ENCODE measurements at regions not wholly inside any gene's neighbourhood (a gene's known extent, or its start where the extent isn't known, plus 50 kb on each side); places are given as distances from the start of the nearest gene placed in this dataset.

DNA sequence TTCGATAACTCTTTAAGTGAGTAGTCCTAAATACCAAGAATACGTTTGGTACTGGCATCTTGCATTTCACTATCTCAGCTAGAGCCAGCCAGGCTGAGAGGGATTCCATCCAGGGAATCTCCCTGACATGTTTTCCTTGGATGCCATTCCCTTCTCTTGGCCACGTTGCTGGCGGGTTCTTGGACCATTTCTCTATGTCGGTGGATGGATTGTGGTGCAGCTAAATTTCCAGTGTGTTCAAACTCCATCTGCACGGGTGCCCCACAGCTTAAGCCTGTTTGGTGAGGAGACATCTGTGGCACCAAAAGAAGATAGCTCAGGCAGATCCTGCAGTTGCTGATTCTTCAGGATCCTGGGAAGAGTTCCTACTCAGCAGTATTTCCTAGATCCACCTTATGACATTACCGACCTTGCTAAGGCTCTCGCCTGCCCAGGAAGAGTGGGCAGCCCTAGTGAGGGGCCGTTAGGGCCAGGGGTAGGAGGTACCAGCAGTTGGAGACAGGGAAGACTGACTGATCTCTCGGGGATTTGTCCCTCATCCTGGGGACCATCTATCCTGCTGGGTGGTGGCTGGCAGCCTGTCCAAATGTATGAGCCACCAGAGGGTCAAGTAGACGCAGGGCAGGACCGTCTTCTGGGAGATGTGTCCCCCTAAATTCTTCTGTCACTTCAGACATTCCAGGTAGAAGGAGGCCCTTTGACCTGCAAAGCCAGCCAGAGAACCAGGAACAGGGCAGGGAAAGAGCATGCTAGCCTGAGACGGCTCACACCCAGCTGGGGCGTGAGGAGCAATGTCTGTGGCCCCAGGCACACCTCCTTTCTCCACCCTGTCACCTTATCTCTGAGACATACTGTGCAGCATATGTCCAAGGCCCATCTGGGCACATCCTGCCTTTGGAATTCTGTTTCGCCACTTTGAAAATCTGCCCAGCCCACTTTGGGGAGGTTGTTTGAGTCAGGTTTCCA is 72.6 kb upstream of the CAPRIN2 start:
- DNase-seq (ENCODE audit: low read depth): no peak

DNA sequence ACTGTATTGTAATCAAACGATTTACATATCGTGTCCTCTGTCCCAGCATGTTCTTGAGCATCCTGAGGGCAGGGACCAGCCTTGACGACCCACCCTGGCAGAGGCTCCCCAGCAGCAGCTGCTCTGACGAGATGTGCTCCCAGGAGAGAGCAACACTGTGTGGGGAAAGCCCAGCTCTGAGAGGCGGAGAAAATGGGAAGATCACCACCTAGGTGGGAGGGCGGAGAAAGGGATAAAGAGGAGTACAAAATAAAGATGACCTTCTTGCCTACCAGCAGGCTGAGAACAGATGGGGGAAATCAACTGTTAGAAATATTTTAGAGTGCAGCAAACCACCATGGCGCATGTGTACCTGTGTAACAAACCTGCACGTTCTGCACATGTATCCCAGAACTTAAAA is 71.5 kb upstream of the CAPRIN2 start:
- DNase-seq (ENCODE audit: low read depth): no peak

DNA sequence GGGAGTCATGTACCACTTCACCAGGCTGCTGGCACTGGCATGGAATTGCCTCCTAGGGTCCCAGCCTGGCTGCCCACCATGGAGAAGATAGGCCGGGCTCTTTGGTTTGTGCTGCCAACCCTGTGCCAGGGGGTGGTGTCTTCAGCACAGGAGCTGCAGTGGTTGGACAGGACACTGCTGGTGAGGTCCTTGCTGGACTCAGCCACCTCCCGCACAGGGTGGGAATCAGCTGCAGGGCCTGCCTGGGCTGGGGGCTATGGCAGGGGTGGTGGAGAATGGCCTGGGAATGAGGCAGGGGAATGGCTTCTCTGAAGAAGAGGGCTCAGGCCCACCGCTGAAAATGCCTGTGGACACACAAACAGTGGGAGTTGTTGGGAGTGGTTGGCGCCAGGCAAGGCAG is 70.6 kb upstream of the CAPRIN2 start:
- DNase-seq (ENCODE audit: low read depth): no peak

DNA sequence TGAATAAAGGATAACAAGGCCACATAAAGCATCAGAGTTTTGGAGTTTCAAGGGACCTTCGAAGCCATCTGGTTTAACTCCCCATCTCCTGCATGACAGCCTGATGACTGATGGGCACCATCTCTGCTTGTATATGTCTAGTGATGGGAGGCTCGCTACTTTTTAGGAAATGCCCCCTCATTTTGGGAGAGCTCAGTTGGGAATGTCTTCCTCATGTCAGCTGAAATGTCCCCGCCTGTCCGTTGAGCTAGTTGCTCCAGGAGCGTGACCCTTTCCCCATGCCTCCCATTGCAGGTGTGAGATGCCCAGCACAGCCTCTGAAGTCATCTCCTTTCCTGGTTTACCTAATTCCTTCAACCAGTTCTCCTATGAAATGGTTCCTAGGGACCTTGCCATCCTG is 69.6 kb upstream of the CAPRIN2 start:
- no peak for DNase-seq (ENCODE audit: low read depth)

DNA sequence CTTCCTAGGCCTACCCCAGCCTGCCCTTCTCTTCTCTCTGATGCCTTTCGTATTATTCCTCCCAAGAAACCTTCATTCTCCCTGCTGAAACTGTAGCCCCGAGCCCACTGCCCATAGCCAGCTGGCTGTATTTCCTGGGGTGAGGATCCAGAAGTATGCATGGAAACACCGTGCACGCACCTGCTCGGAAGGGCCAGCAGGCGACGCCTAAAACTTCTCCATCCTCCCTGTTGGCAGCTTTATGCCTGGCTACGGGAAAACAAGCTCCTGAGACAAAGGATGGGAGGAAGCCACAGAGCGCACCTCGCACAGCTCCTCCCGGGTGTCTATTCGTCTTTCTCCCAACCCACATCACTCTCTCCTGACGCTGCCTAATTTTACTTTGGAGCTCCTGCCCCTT is 69.0 kb upstream of the CAPRIN2 start:
- DNase-seq (ENCODE audit: low read depth): no peak

DNA sequence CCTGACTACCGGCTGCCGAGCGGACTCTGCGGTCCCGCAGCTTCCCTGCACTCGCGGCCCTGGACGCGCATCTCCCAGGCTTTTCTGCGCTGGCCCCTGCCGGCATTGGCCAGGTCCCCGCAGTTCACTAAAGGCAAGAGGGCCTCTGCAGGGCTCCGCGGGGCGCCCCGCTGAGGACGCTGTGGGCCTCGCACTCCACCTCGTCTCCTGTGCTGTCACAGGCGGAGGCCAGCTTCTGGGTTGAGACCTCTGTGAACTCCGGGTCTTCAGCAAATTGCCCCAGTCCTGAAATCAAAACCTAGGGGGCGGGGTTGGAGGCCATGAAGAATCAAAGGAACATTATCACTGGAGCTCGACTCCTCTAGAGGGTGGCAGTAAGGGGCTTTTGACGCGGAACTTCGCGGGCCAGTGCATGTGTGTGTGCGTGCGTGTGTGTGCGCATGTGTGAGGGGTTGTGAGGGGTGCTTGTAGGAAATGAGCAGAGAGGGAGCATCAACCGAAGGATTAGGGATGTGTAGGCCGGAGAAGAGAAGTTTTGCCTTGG is 68.5 kb upstream of the CAPRIN2 start:
- DNase-seq (ENCODE audit: low read depth): no peak

DNA sequence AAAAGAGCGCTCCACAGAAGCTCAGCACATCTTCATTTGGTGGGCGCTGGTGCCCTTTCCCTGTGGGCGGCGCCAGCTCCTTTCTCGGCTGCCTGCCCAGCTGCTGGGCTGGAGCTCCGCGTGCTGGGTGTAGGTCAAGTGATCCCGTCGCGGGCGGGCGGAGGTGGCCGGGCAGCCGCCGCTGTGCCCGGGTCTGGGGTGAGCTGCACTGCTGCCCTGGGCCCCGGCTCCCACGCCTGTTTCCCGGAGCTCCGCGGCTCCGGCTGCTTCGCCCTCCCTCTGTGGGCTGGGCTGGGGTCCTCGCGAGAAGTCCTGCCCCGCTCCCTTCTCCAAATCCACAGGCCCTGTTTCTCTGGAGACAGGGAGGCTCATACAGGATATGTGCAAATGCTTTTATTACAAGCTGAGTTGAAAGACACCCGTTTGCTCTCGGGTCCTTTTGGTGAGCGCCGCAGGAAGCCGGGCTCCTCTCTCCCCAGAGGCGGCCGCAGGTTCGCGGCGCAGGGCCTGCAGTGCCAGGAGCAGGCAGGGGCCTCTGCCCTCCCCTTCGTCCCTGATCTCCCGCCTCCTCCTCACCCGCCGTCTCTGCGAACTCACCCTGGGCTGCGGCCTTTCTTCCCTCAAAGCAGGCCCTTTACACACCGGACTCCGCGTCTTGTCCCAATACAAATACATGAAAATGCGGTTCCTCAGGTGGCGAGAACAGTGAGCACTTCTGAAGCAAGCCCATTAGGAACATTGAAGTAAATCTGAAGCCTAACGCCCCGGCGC is 67.8 kb upstream of the CAPRIN2 start:
- peak; percentile 41 for DNase-seq (ENCODE audit: low read depth)

DNA sequence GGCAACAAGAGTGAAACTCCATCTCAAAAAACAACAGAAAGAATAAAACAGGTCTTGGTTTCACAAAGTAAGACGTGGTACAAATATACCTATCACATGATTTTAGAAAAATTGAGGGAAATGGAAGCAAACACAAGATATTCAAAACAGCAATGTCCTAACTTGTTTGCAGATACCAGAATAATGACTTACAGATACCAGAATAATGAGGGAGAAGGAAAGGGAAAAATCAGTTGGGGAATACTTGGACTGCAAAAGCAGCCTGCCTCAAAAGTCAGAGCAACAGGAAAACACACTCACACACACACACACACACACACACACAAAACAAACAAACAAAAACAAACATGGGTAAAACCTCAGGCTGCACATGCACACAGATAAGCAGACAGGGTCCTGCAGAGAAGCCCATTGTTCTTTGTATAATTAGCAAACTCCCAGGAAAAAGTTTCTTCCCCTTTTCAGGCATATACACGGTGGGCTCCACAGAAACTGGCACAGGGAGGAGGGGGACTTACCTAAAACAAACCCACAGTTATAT is 65.7 kb upstream of the CAPRIN2 start:
- no peak for DNase-seq (ENCODE audit: low read depth)

DNA sequence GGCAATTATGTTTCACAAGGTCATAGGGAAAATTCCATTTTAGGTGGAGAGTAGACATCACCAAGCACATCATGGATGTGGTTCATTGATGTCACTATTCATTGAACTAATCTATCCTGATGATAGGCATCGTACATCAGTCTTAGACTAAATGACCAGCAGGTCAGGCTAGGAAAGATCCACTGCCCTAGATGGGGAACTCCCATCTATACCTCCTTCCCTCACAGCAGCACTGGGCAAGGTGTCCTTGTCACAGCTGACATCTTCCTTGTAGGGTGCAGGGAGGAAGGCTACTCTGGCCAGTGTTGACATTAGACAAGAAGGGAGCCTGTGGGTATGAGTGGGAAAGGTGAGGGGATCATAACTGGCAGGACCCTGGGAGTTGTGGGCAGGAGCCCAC is 63.8 kb upstream of the CAPRIN2 start:
- no peak for DNase-seq (ENCODE audit: low read depth)

DNA sequence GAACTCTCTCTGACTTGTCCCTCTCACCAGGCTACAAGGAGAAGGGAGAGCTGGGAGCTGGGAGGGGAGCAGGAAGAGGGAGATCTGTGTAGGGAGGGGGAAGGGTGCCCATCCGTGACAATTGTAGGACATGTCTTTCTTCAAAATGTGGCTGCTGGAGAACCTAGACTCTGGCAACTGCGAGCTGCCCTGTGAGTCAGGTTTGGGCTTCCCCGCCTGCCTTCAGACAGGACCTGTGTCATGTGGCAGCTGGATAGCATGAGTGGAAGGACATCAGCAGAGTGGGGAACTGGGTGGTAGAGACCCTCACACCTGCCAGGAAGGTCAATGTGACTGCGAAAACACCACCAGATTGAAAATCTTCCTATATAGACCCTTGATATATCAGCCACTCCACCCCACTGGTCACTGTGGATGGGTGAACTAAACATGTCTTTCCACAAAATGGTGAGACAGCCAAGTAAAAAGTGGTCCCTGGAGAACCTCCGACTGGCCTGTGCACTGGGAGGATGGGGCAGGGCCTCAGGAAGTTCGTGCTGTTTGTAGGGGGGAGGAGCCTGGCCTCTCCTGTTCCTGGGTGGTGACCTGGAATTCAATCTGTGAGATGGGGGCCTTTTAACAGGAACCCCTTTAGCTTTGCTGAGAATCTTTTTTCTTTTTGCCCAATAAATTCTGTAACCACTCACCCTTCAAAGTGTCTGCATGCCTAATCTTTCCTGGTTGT is 62.2 kb upstream of the CAPRIN2 start:
- no peak for DNase-seq (ENCODE audit: low read depth)

DNA sequence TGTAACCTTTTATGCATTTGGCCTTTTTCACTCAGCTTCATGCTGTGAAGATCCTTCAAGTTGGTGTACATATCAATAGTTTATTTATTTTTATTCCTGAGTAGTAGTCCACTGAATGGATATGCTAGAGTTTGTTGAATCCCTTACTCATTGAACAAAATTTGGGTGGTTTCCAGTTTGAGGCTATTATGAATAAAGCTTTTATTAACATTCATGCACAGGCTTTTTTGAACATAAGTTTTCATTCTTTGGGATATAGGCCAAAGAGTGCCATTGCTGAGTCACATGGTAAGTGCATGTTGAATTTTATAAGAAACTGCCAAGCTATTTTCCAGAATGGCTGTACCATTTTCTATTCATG is 59.5 kb upstream of the CAPRIN2 start:
- no peak for DNase-seq (ENCODE audit: low read depth)

DNA sequence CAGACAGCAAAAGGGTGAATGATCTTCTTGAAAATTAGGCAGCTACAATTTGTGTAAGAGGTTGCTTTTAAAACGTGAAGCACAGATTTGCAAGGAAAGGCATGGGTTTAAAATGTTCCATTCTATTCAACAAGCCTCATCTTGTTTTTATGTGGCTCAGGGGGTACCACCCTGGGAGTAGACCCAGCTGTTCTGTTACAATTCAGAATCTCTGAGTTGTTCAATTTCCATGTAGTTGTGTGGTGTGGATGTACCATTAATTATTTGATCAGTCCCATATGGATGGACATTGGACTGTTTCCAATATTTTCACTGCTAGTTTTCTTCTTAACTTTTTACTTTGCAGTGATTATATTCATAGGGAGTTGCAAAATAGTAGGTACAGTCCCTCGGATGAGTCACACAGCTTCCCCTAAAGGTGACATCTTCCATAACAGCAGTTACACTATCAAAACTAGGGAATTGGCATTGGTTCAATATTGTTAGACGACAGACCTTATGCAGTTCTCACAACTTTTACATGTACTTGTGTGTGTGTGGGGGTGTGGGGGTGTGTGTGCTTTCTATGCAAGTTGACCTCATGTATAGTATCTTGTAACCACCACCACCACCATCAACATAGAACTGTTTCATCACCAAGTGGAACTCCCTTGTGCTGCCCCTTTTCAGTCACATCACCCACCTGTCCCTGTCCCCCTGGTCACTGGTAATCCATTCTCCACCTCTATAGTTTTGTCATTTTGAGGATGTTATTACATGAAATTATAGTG is 59.0 kb upstream of the CAPRIN2 start:
- no peak for DNase-seq (ENCODE audit: low read depth)

DNA sequence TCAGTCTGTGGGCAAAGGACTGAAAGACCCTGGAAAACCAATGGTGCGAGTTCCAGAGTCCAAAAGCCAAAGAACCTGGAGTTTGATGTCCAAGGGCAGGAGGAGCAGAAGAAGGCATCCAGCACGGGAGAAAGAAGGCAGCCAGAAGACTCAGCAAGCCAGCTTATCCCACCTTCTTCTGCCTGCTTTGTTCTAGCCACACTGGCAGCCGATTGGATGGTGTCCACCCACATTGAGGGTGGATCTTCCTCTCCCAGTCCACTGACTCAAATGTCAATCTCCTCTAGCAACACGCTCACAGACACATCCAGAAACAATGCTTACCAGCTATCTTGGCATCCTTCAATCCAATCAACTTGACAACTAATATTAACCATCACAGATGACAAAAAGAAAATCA is 57.2 kb upstream of the CAPRIN2 start:
- no peak for DNase-seq (ENCODE audit: low read depth)

DNA sequence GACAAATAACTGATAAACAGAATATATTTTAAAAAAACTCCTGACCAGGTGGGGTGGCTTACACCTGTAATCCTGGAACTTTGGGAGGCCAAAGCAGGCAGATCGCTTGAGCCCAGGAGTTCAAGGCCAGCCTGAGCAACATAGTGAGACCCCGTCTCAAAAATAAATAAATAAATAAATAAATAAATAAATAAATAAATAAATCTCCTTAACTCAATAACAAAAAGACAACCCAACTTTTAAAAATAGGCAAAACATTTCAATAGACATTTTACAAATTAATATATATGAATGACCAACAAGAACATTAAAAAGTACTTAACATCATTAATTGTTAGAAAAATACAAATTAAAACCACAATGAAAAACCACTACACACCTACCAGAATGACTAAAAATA is 56.2 kb upstream of the CAPRIN2 start:
- DNase-seq (ENCODE audit: low read depth): no peak

DNA sequence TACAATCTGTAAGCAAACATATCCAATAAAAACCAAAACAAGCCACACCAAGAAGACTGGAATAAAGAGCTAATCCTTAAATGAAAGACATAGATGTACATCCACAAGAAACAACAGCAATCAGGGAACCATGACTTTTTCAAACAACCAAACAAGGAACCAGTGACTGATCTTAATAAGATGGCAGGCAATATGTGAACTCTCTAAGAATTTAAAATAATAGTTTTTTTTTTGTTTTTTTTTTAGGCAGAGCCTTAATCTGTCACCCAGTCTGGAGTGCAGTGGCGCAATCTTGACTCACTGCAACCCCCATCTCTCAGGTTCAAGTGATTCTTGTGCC is 52.9 kb upstream of the CAPRIN2 start:
- DNase-seq (ENCODE audit: low read depth): no peak

DNA sequence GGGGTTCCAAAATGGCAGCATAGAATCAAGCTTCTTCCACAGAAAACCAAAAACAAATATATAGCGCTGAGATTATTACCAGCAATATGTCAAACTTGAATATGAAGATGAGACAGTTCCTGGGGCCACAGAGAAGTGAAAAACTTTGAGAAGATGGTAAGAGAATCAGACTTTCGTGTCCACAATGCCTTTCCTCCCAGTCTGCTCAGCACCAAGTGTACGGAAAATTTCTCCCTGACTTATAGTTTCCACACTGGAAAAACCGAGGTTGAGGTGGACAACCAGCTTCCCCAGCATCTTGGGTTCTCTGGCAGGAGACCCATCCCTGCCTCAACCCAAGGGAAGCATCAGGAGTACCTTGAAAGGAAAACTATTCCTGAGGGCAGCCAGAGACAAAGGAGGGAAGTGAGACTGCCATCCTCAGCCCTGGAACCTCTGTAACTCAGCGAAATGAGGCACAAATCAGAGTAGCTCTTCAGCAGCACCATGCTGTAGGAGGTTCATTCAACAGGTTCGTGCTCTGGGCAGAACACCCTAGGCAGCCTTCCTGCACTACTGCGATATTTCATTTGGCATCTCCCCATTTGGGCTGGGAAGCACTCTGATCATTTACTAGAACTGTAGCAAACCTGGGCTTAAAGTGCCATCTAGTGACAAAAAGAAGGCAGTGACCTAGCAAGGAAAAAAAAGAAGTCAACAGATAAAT is 52.4 kb upstream of the CAPRIN2 start:
- peak; percentile 73 for DNase-seq (ENCODE audit: low read depth)

DNA sequence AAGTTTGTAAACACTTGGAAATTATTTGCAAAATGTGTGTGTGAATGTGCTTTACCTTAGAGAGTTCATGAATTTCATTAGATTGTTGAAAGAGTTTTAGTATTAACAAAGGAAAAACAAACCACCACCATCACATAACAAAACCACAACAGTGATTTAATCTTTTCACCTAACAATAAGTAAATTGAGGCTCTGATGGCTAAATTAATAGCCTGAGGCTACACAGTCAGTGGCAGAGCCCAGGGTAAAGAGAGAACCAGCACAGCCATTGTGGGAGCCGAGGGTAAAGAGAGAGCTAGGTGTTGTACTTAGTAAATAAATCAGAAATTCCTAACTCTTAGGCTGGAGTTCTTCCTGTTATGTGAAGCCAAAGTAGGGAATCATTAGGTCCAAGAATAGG is 51.2 kb upstream of the CAPRIN2 start:
- DNase-seq (ENCODE audit: low read depth): no peak

All from fibroblast of gingiva (primary cell).